Chondrocyte (in vitro differentiated cells): ENCODE measurements at regions not wholly inside any gene's neighbourhood (a gene's known extent, or its start where the extent isn't known, plus 50 kb on each side); places are given as distances from the start of the nearest gene placed in this dataset.
A peak's percentile ranks its signal among the peaks of the same experiment; 100 is the strongest.

Source experiments
- DNase-seq: peaks from one replicate; pipeline ENCODE4 v3.0.0; 2021; ENCODE audit warnings: mixed read lengths, low spot score
- H3K27ac Mint-ChIP-seq: one replicate; pipeline ENCODE4 v1.8.0; 2021; ENCODE audit warnings: mild to moderate bottlenecking, moderate library complexity, mixed read lengths; ENCODE audit not compliant: unreplicated experiment
- H3K27me3 Mint-ChIP-seq: 2 replicates; pipeline ENCODE4 v1.8.0; 2021; ENCODE audit warnings: low read depth, mixed read lengths
- H3K36me3 Mint-ChIP-seq: 2 replicates; pipeline ENCODE4 v1.8.0; 2021; ENCODE audit warnings: low read depth, mixed read lengths
- H3K4me1 Mint-ChIP-seq: 2 replicates; pipeline ENCODE4 v1.8.0; 2021; ENCODE audit warnings: low read depth, mild to moderate bottlenecking, mixed read lengths
- H3K4me3 Mint-ChIP-seq: one replicate; pipeline ENCODE4 v1.8.0; 2021; ENCODE audit warnings: mild to moderate bottlenecking, moderate library complexity, mixed read lengths; ENCODE audit not compliant: unreplicated experiment
- H3K9me3 Mint-ChIP-seq: 2 replicates; pipeline ENCODE4 v1.8.0; 2021; ENCODE audit warnings: low read depth, mixed read lengths
- CTCF ChIP-seq: fragments of 200-600 bp; sonication (generic); IDR thresholded peaks from 2 replicates; pipeline ENCODE4 v1.5.0; 2021; ENCODE audit warnings: antibody characterized with exemption, mild to moderate bottlenecking, moderate library complexity

- Mint-ChIP-seq H3K36me3 (no peaks in the 10 kb centered on the region), H3K27me3 (peaks cover 49% of the 10 kb centered on the region), H3K9me3 (no peaks in the 10 kb centered on the region), H3K27ac (no peak overlapping the region), H3K4me1 (no peaks in the 10 kb centered on the region), H3K4me3 (no peak overlapping the region)
- no peak for DNase-seq
- no peak for TF ChIP-seq CTCF
Observed at GRCh38 chr20:48406912-48407340, 420.9 kb downstream of the PREX1 start.

GRCh38 chr20:48406498-48406897, 421.3 kb downstream of the PREX1 start:
- Mint-ChIP-seq H3K27ac (no peak overlapping the region), H3K4me1 (no peaks in the 10 kb centered on the region), H3K27me3 (peaks cover 50% of the 10 kb centered on the region), H3K4me3 (no peak overlapping the region), H3K9me3 (no peaks in the 10 kb centered on the region), H3K36me3 (no peaks in the 10 kb centered on the region)
- no peak for DNase-seq
- TF ChIP-seq CTCF: no peak

- H3K27ac Mint-ChIP-seq: no peak overlapping the region
- DNase-seq: peak; percentile 90
- no peaks in the 10 kb centered on the region for H3K9me3 Mint-ChIP-seq
- H3K36me3 Mint-ChIP-seq: no peaks in the 10 kb centered on the region
- peaks cover 50% of the 10 kb centered on the region for H3K27me3 Mint-ChIP-seq
- no peak overlapping the region for H3K4me3 Mint-ChIP-seq
- no peaks in the 10 kb centered on the region for H3K4me1 Mint-ChIP-seq
- TF ChIP-seq CTCF: no peak
Observed at GRCh38 chr20:48405909-48406308, 421.9 kb downstream of the PREX1 start.

- no peaks in the 10 kb centered on the region for H3K36me3 Mint-ChIP-seq
- no peak overlapping the region for H3K4me3 Mint-ChIP-seq
- peaks cover 44% of the 10 kb centered on the region for H3K27me3 Mint-ChIP-seq
- no peaks in the 10 kb centered on the region for H3K4me1 Mint-ChIP-seq
- DNase-seq: no peak
- no peak overlapping the region for H3K27ac Mint-ChIP-seq
- H3K9me3 Mint-ChIP-seq: no peaks in the 10 kb centered on the region
- TF ChIP-seq CTCF: peak; percentile 27
Observed at GRCh38 chr20:48404598-48404997, 423.2 kb downstream of the PREX1 start.

- Mint-ChIP-seq H3K4me3 (no peak overlapping the region), H3K9me3 (no peaks in the 10 kb centered on the region), H3K27ac (no peak overlapping the region), H3K27me3 (peaks cover 38% of the 10 kb centered on the region), H3K4me1 (peaks cover 9% of the 10 kb centered on the region), H3K36me3 (no peaks in the 10 kb centered on the region)
- no peak for TF ChIP-seq CTCF
- DNase-seq: no peak
Observed at GRCh38 chr20:48403167-48403761, 424.5 kb downstream of the PREX1 start.
